Muscle layer of colon (tissue), 2 donors: ENCODE measurements at regions not wholly inside any gene's neighbourhood (a gene's known extent, or its start where the extent isn't known, plus 50 kb on each side); places are given as distances from the start of the nearest gene placed in this dataset.
"Not testable (repeated sequence)": the region's sequence is repeated elsewhere in the genome, so short reads cannot be mapped to it uniquely, and the experiment has no call there.

ENCODE experiments used
- H3K27ac ChIP-seq: one replicate; pipeline ENCODE4 v1.7.0; 2013; ENCODE audit warnings: low read depth, mild to moderate bottlenecking, low read length, moderate library complexity
- H3K27me3 ChIP-seq, 2 donors: one replicate each; pipeline ENCODE4 v1.7.0; 2013; ENCODE audit warnings: low read length in 2 of 2, mild to moderate bottlenecking in 2 of 2; ENCODE audit not compliant: insufficient read depth in 2 of 2, control insufficient read depth in 1 of 2
- H3K36me3 ChIP-seq: one replicate; pipeline ENCODE4 v1.7.0; 2013; ENCODE audit warnings: mild to moderate bottlenecking, low read length; ENCODE audit not compliant: insufficient read depth
- H3K4me1 ChIP-seq: one replicate; pipeline ENCODE4 v1.7.0; 2013; ENCODE audit warnings: mild to moderate bottlenecking, low read length; ENCODE audit not compliant: insufficient read depth
- H3K4me3 ChIP-seq, 2 donors: one replicate each; pipeline ENCODE4 v1.7.0; 2013; ENCODE audit warnings: low read length in 2 of 2, low read depth in 1 of 2, mild to moderate bottlenecking in 1 of 2, moderate library complexity in 1 of 2
- H3K9ac ChIP-seq: one replicate; pipeline ENCODE4 v1.7.0; 2013; ENCODE audit warnings: low read length
- H3K9me3 ChIP-seq: one replicate; pipeline ENCODE4 v1.7.0; 2013; ENCODE audit warnings: mild to moderate bottlenecking, low read length
- donor health status: abdominal sarcoma.
- donor health status: Adenocarcinoma of cecum.

- Histone ChIP-seq H3K4me1 (no peaks in the 10 kb centered on the region), H3K4me3 (no peak overlapping the region), H3K9ac (no peak overlapping the region), H3K36me3 (no peaks in the 10 kb centered on the region), H3K27ac (no peak overlapping the region), H3K9me3 (no peaks in the 10 kb centered on the region), H3K27me3 (no peaks in the 10 kb centered on the region)
Measured at GRCh38 chr12:126930234-126930633, 1336.7 kb upstream of the TMEM132C start.

GRCh38 chr12:126932156-126932555 lies 1334.8 kb upstream of the TMEM132C start:
- H3K4me1 ChIP-seq, result peaks cover 9% of the 10 kb centered on the region
- H3K9ac ChIP-seq, result no peak overlapping the region
- no peak overlapping the region for H3K4me3 ChIP-seq
- no peak overlapping the region for H3K27ac ChIP-seq
- H3K27me3 ChIP-seq, result no peaks in the 10 kb centered on the region
- H3K36me3 ChIP-seq, result no peaks in the 10 kb centered on the region
- H3K9me3 ChIP-seq, result no peaks in the 10 kb centered on the region

- peaks cover 9% of the 10 kb centered on the region for H3K4me1 ChIP-seq
- no peaks in the 10 kb centered on the region for H3K27me3 ChIP-seq
- no peaks in the 10 kb centered on the region for H3K9me3 ChIP-seq
- no peak overlapping the region for H3K9ac ChIP-seq
- no peak overlapping the region for H3K4me3 ChIP-seq
- H3K27ac ChIP-seq, result no peak overlapping the region
- no peaks in the 10 kb centered on the region for H3K36me3 ChIP-seq
Measured at GRCh38 chr12:126935435-126935834, 1331.5 kb upstream of the TMEM132C start.

GRCh38 chr12:126936181-126936851 lies 1330.7 kb upstream of the TMEM132C start:
- no peaks in the 10 kb centered on the region for H3K27me3 ChIP-seq
- no peaks in the 10 kb centered on the region for H3K36me3 ChIP-seq
- no peak overlapping the region for H3K27ac ChIP-seq
- no peak overlapping the region for H3K4me3 ChIP-seq
- no peaks in the 10 kb centered on the region for H3K9me3 ChIP-seq
- no peak overlapping the region for H3K9ac ChIP-seq
- peaks cover 9% of the 10 kb centered on the region for H3K4me1 ChIP-seq

- no peaks in the 10 kb centered on the region for H3K9me3 ChIP-seq
- no peak overlapping the region for H3K4me3 ChIP-seq
- H3K27me3 ChIP-seq, result no peaks in the 10 kb centered on the region
- peaks cover 9% of the 10 kb centered on the region for H3K4me1 ChIP-seq
- H3K27ac ChIP-seq, result no peak overlapping the region
- H3K9ac ChIP-seq, result no peak overlapping the region
- no peaks in the 10 kb centered on the region for H3K36me3 ChIP-seq
Measured at GRCh38 chr12:126937431-126937830, 1329.5 kb upstream of the TMEM132C start.

- Histone ChIP-seq H3K9me3 (no peaks in the 10 kb centered on the region), H3K9ac (no peak overlapping the region), H3K27ac (no peak overlapping the region), H3K4me1 (no peaks in the 10 kb centered on the region), H3K36me3 (no peaks in the 10 kb centered on the region), H3K27me3 (no peaks in the 10 kb centered on the region), H3K4me3 (no peak overlapping the region)
Measured at GRCh38 chr12:126944684-126945083, 1322.3 kb upstream of the TMEM132C start.

- not testable (repeated sequence) for H3K9me3 ChIP-seq, H3K4me1 ChIP-seq, H3K36me3 ChIP-seq, H3K4me3 ChIP-seq, H3K27me3 ChIP-seq, H3K9ac ChIP-seq, H3K27ac ChIP-seq
Measured at GRCh38 chr12:126946958-126947357, 1320.0 kb upstream of the TMEM132C start.

- Histone ChIP-seq H3K27ac (no peak overlapping the region), H3K4me1 (no peaks in the 10 kb centered on the region), H3K9me3 (no peaks in the 10 kb centered on the region), H3K36me3 (no peaks in the 10 kb centered on the region), H3K4me3 (no peak overlapping the region), H3K9ac (no peak overlapping the region), H3K27me3 (no peaks in the 10 kb centered on the region)
Measured at GRCh38 chr12:126949558-126949957, 1317.4 kb upstream of the TMEM132C start.

- H3K36me3 ChIP-seq, result no peaks in the 10 kb centered on the region
- H3K4me1 ChIP-seq, result no peaks in the 10 kb centered on the region
- H3K27ac ChIP-seq, result no peak overlapping the region
- no peak overlapping the region for H3K9ac ChIP-seq
- H3K27me3 ChIP-seq, result no peaks in the 10 kb centered on the region
- H3K4me3 ChIP-seq, result no peak overlapping the region
- H3K9me3 ChIP-seq, result no peaks in the 10 kb centered on the region
Measured at GRCh38 chr12:126950266-126950665, 1316.7 kb upstream of the TMEM132C start.

GRCh38 chr12:126952096-126953007 lies 1314.6 kb upstream of the TMEM132C start:
- Histone ChIP-seq H3K36me3 (no peaks in the 10 kb centered on the region), H3K4me3 (no peak overlapping the region), H3K9me3 (no peaks in the 10 kb centered on the region), H3K9ac (no peak overlapping the region), H3K27me3 (no peaks in the 10 kb centered on the region), H3K27ac (no peak overlapping the region), H3K4me1 (no peaks in the 10 kb centered on the region)

GRCh38 chr12:126953365-126953889 lies 1313.5 kb upstream of the TMEM132C start:
- Histone ChIP-seq H3K27me3 (no peaks in the 10 kb centered on the region), H3K27ac (no peak overlapping the region), H3K4me3 (no peak overlapping the region), H3K4me1 (no peaks in the 10 kb centered on the region), H3K9ac (no peak overlapping the region), H3K36me3 (no peaks in the 10 kb centered on the region), H3K9me3 (no peaks in the 10 kb centered on the region)
